RWPE2 (cell line): ENCODE measurements at regions not wholly inside any gene's neighbourhood (a gene's known extent, or its start where the extent isn't known, plus 50 kb on each side); places are given as distances from the start of the nearest gene placed in this dataset.

ENCODE experiments used
- ATAC-seq: fragments of 200-7000 bp; cut with Tn5 transposase; 3 replicates; pipeline ENCODE4 v1.9.1; 2021; ENCODE audit warnings: low read depth
- DNase-seq: peaks from one replicate; pipeline ENCODE4 v3.0.0-alpha.2; 2020; ENCODE audit warnings: low spot score
- H3K27ac ChIP-seq: fragments of 450-650 bp; 2 replicates; pipeline ENCODE4 v1.5.1; 2017; ENCODE audit warnings: mild to moderate bottlenecking; ENCODE audit not compliant: poor library complexity, severe bottlenecking
- H3K27me3 ChIP-seq: fragments of 250-450 bp; sonication (Bioruptor Pico); 2 replicates; pipeline ENCODE4 v1.5.1; 2021; ENCODE audit warnings: mild to moderate bottlenecking, moderate library complexity; ENCODE audit not compliant: insufficient read depth, poor library complexity, severe bottlenecking
- H3K36me3 ChIP-seq: fragments of 250-450 bp; sonication (Bioruptor Pico); 2 replicates; pipeline ENCODE4 v1.5.1; 2020; ENCODE audit warnings: low read depth, mild to moderate bottlenecking, moderate library complexity
- H3K4me1 ChIP-seq: fragments of 250-450 bp; sonication (Bioruptor Pico); 2 replicates; pipeline ENCODE4 v1.5.1; 2021; ENCODE audit warnings: mild to moderate bottlenecking, moderate library complexity; ENCODE audit not compliant: insufficient read depth, poor library complexity, severe bottlenecking
- H3K4me3 ChIP-seq: fragments of 250-450 bp; sonication (Bioruptor Pico); 2 replicates; pipeline ENCODE4 v1.5.1; 2021; ENCODE audit warnings: mild to moderate bottlenecking, moderate library complexity; ENCODE audit not compliant: severe bottlenecking
- H3K9me3 ChIP-seq: fragments of 250-450 bp; sonication (Bioruptor Pico); 2 replicates; pipeline ENCODE4 v1.5.1; 2021; ENCODE audit warnings: mild to moderate bottlenecking, moderate library complexity; ENCODE audit not compliant: severe bottlenecking
- TF ChIP-seq, protein P1 (sequence below): fragments of 450-650 bp; IDR thresholded peaks from one replicate; pipeline ENCODE4 v1.5.1; 2017; ENCODE audit warnings: mild to moderate bottlenecking, moderate library complexity; ENCODE audit not compliant: poor library complexity, severe bottlenecking

DNA sequence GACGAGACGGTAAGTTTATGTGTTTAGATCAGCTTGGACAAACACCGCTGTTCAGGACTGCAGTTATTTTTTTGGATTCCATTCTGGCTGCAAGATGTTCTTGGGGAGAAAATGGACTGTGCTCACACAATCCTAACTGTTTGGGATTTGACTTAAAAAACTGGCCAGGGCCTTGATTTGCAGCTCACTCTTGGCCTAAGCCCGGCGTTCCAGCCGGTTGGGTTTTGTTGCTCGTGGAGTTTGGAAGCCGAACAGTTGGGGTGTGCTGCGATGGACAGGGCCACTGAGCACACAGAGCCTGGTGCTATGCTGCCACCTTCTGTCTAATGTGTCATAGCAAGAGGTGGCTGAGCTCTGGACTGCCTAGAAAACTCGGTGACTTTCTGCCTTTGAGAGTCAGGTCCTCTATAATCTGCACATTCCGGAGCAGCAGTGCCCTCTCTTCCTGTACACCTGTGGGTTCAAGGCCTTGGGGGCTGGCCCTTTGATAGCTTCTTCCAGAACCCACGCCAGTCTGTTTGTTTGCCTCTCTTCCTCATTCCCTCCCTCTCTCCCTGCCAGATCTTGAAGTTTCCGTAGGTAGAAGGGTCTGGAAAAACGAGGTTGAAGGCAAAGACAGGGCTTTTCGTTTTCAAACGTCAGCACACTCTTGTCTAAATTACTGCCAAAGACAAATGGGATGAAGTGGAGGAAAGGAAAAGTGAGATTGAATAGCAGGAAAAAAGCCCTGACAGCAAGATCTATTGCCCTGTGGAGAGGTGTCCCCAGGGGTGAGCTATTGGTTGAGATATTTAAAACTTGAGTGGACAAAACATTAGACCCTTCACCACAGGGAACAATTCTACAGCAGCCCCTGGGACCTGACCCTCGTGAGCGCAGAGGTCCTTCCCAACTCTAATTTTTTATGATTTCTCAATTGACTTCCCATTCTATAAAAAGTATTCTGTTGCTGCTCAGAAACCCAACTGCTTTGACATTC is 167.5 kb upstream of the HABP2 start:
- ATAC-seq, result peak; percentile 99
- TF ChIP-seq, protein P1, sequence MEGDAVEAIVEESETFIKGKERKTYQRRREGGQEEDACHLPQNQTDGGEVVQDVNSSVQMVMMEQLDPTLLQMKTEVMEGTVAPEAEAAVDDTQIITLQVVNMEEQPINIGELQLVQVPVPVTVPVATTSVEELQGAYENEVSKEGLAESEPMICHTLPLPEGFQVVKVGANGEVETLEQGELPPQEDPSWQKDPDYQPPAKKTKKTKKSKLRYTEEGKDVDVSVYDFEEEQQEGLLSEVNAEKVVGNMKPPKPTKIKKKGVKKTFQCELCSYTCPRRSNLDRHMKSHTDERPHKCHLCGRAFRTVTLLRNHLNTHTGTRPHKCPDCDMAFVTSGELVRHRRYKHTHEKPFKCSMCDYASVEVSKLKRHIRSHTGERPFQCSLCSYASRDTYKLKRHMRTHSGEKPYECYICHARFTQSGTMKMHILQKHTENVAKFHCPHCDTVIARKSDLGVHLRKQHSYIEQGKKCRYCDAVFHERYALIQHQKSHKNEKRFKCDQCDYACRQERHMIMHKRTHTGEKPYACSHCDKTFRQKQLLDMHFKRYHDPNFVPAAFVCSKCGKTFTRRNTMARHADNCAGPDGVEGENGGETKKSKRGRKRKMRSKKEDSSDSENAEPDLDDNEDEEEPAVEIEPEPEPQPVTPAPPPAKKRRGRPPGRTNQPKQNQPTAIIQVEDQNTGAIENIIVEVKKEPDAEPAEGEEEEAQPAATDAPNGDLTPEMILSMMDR, result peak; percentile 89

DNA sequence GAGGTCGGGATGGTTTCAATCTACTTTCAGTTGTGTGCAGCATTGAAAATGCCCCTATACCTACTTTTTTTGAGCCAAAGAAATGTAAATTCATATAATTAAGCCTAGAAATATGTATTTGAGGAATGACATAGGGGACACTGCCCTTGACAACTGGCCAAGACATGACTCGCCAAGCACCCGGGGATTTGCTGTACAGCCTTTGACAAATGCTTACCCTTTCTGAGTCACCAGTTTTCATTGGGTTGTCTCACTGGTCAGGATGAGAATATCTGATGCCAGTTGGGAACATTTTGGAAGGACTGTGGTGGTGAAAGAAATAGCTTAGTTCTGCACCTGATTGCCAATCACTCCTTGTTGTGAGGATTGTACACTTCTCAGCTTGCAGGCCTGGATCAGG is 166.8 kb upstream of the HABP2 start:
- no peak overlapping the region for H3K4me3 ChIP-seq
- DNase-seq, result no peak

More for the DNA sequence above, 167.5 kb upstream of the HABP2 start:
- H3K36me3 ChIP-seq, result no peaks in the 10 kb centered on the region
- no peaks in the 10 kb centered on the region for H3K27me3 ChIP-seq
- no peak for DNase-seq
- no peak overlapping the region for H3K27ac ChIP-seq
- H3K4me3 ChIP-seq, result no peak overlapping the region
- H3K4me1 ChIP-seq, result no peaks in the 10 kb centered on the region
- H3K9me3 ChIP-seq, result no peaks in the 10 kb centered on the region

DNA sequence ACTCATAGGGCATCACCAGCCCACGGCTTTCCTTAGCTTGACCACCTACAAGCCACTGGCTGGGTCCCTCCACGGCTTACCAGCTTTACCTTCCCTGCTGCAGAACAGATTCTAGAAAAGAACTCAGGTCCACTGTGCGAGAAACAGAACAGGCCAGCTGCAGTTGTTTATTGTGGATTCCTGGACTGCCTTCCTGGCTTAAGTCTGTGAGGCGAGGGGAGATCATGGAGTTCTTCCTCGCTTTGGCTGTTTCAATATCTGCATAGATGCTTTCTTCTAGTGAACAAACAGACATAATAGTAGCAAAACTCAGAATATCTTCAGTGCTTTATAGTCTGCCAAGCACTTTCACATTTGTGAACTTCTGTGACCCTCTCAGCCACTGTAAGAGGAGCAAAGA is 162.9 kb upstream of the HABP2 start:
- TF ChIP-seq, protein P1, result no peak
- H3K27me3 ChIP-seq, result peaks cover 10% of the 10 kb centered on the region
- no peak for DNase-seq
- no peaks in the 10 kb centered on the region for H3K9me3 ChIP-seq
- no peak for ATAC-seq
- H3K36me3 ChIP-seq, result no peaks in the 10 kb centered on the region
- H3K4me1 ChIP-seq, result no peaks in the 10 kb centered on the region
- H3K27ac ChIP-seq, result no peak overlapping the region
- H3K4me3 ChIP-seq, result no peak overlapping the region

More for the DNA sequence above, 166.8 kb upstream of the HABP2 start:
- H3K4me1 ChIP-seq, result no peaks in the 10 kb centered on the region
- ATAC-seq, result peak; percentile 35; the same call in 1 of the 3 replicates
- no peaks in the 10 kb centered on the region for H3K36me3 ChIP-seq
- H3K27ac ChIP-seq, result no peak overlapping the region
- no peaks in the 10 kb centered on the region for H3K27me3 ChIP-seq
- no peaks in the 10 kb centered on the region for H3K9me3 ChIP-seq
- TF ChIP-seq, protein P1, result no peak

DNA sequence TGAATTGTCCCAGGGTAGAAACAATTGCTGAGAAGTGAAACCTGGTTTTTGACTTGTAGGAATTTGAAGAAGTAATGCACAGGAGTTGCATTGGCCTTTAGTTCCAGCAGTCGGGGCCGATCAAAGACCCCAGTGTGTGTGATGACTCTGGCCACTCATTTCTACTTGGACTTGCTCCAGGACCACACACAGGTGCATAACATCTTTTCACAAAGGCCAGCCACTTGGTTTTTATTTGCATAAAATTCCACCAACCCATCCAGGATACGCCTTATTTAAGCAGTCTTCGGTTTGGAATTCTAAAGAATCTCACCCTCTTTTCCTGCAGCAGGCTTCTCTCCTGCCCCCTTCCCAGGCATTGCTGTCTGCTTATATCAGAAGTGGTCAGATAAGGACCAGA is 162.0 kb upstream of the HABP2 start:
- Histone ChIP-seq H3K27me3 (peaks cover 10% of the 10 kb centered on the region), H3K4me1 (no peaks in the 10 kb centered on the region), H3K9me3 (no peaks in the 10 kb centered on the region), H3K4me3 (no peak overlapping the region), H3K27ac (no peak overlapping the region), H3K36me3 (no peaks in the 10 kb centered on the region)
- DNase-seq, result no peak
- no peak for ATAC-seq
- TF ChIP-seq, protein P1, result no peak

DNA sequence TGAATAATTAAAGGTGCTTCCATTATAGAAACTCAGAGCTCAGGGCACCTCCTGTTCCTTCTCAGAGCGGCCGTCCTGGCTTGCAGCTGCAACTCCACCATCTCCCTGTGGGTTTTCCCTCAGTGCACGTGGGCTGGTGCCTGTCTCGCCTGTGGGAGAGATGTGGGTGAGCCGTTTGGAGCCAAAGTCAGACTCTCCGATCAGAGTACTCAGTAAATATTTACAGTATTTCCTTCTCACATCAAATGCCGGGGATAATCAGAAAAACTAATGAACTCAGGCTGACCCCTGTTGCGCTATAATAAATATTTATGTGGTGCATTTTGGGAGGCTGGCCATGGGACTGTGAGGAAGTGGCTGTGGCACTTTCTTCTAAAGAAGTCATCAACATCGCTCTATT is 155.8 kb upstream of the HABP2 start:
- no peak overlapping the region for H3K4me3 ChIP-seq
- TF ChIP-seq, protein P1, result no peak
- ATAC-seq, result no peak
- no peaks in the 10 kb centered on the region for H3K36me3 ChIP-seq
- no peaks in the 10 kb centered on the region for H3K4me1 ChIP-seq
- H3K9me3 ChIP-seq, result no peaks in the 10 kb centered on the region
- H3K27ac ChIP-seq, result no peak overlapping the region
- peaks cover 10% of the 10 kb centered on the region for H3K27me3 ChIP-seq
- no peak for DNase-seq
